ENCODE measurements at regions not wholly inside any gene's neighbourhood (a gene's known extent, or its start where the extent isn't known, plus 50 kb on each side); places are given as distances from the start of the nearest gene placed in this dataset.

- no peak for TF ChIP-seq REST (tag by site-specific recombination; IDR thresholded peaks at IDR 0.05)
- TF ChIP-seq, protein P1, sequence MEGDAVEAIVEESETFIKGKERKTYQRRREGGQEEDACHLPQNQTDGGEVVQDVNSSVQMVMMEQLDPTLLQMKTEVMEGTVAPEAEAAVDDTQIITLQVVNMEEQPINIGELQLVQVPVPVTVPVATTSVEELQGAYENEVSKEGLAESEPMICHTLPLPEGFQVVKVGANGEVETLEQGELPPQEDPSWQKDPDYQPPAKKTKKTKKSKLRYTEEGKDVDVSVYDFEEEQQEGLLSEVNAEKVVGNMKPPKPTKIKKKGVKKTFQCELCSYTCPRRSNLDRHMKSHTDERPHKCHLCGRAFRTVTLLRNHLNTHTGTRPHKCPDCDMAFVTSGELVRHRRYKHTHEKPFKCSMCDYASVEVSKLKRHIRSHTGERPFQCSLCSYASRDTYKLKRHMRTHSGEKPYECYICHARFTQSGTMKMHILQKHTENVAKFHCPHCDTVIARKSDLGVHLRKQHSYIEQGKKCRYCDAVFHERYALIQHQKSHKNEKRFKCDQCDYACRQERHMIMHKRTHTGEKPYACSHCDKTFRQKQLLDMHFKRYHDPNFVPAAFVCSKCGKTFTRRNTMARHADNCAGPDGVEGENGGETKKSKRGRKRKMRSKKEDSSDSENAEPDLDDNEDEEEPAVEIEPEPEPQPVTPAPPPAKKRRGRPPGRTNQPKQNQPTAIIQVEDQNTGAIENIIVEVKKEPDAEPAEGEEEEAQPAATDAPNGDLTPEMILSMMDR (tag by site-specific recombination; IDR thresholded peaks at IDR 0.05) = no peak
- TF ChIP-seq, protein P2, sequence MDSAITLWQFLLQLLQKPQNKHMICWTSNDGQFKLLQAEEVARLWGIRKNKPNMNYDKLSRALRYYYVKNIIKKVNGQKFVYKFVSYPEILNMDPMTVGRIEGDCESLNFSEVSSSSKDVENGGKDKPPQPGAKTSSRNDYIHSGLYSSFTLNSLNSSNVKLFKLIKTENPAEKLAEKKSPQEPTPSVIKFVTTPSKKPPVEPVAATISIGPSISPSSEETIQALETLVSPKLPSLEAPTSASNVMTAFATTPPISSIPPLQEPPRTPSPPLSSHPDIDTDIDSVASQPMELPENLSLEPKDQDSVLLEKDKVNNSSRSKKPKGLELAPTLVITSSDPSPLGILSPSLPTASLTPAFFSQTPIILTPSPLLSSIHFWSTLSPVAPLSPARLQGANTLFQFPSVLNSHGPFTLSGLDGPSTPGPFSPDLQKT (IDR thresholded peaks at IDR 0.05; ENCODE audit: borderline replicate concordance, low read depth, low read length) = no peak
- TF ChIP-seq ZNF555 (tag by site-specific recombination; conservative IDR thresholded peaks at IDR 0.05) = no peak
- TF ChIP-seq, protein P3, sequence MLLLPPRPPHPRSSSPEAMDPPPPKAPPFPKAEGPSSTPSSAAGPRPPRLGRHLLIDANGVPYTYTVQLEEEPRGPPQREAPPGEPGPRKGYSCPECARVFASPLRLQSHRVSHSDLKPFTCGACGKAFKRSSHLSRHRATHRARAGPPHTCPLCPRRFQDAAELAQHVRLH (tag by site-specific recombination; IDR thresholded peaks at IDR 0.05) = no peak
- no peak for TF ChIP-seq MYNN (tag by site-specific recombination; IDR thresholded peaks at IDR 0.05; ENCODE audit: borderline replicate concordance)
- TF ChIP-seq, protein P4, sequence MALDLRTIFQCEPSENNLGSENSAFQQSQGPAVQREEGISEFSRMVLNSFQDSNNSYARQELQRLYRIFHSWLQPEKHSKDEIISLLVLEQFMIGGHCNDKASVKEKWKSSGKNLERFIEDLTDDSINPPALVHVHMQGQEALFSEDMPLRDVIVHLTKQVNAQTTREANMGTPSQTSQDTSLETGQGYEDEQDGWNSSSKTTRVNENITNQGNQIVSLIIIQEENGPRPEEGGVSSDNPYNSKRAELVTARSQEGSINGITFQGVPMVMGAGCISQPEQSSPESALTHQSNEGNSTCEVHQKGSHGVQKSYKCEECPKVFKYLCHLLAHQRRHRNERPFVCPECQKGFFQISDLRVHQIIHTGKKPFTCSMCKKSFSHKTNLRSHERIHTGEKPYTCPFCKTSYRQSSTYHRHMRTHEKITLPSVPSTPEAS (tag by site-specific recombination; IDR thresholded peaks at IDR 0.05) = no peak
- no peak for TF ChIP-seq ZNF274 (IDR thresholded peaks at IDR 0.05; ENCODE audit: low read length)
- TF ChIP-seq ZNF274 (tag by site-specific recombination; IDR thresholded peaks at IDR 0.05; ENCODE audit: borderline replicate concordance) = no peak
- no peak for TF ChIP-seq REPIN1 (tag by site-specific recombination; IDR thresholded peaks at IDR 0.05; ENCODE audit: low read depth)
- TF ChIP-seq GLIS2 (tag by site-specific recombination; IDR thresholded peaks at IDR 0.05) = no peak
- TF ChIP-seq ZNF175 (tag by site-specific recombination; IDR thresholded peaks at IDR 0.05) = no peak
- TF ChIP-seq ZBTB49 (tag by site-specific recombination; IDR thresholded peaks at IDR 0.05; ENCODE audit: low read depth) = no peak
- TF ChIP-seq, protein P5, sequence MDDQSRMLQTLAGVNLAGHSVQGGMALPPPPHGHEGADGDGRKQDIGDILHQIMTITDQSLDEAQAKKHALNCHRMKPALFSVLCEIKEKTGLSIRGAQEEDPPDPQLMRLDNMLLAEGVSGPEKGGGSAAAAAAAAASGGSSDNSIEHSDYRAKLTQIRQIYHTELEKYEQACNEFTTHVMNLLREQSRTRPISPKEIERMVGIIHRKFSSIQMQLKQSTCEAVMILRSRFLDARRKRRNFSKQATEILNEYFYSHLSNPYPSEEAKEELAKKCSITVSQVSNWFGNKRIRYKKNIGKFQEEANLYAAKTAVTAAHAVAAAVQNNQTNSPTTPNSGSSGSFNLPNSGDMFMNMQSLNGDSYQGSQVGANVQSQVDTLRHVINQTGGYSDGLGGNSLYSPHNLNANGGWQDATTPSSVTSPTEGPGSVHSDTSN (CRISPR knock-in tag; IDR thresholded peaks at IDR 0.05) = no peak
Observed at GRCh38 chr2:4900861-4901770, 791.1 kb upstream of the SOX11 start.
